Tibial nerve (tissue), 3 donors: ENCODE measurements at regions not wholly inside any gene's neighbourhood (a gene's known extent, or its start where the extent isn't known, plus 50 kb on each side); places are given as distances from the start of the nearest gene placed in this dataset.

Experiments used
- CTCF ChIP-seq, 5 experiments: fragments of 200-600 bp in 3 of 5; fragments of 450-650 bp in 2 of 5; sonication (generic) in 3 of 5; IDR thresholded peaks; one replicate each; pipeline ENCODE4 v1.5.1; 2016 to 2019; ENCODE audit warnings: antibody characterized with exemption in 5 of 5, mild to moderate bottlenecking in 3 of 5, moderate library complexity in 2 of 5
- POLR2A ChIP-seq, 2 donors: fragments of 450-650 bp; IDR thresholded peaks; one replicate each; pipeline ENCODE4 v1.6.1; 2017; ENCODE audit warnings: antibody characterized with exemption in 2 of 2, mild to moderate bottlenecking in 2 of 2, moderate library complexity in 2 of 2

- no peak for TF ChIP-seq CTCF (IDR thresholded peaks at IDR 0.05)
- TF ChIP-seq POLR2A (IDR thresholded peaks at IDR 0.05): no peak
These were observed 209.2 kb downstream of the CD83 start for GRCh38 chr6:14326774-14327173.
